ENCODE measurements at regions not wholly inside any gene's neighbourhood (a gene's known extent, or its start where the extent isn't known, plus 50 kb on each side); places are given as distances from the start of the nearest gene placed in this dataset.

DNA sequence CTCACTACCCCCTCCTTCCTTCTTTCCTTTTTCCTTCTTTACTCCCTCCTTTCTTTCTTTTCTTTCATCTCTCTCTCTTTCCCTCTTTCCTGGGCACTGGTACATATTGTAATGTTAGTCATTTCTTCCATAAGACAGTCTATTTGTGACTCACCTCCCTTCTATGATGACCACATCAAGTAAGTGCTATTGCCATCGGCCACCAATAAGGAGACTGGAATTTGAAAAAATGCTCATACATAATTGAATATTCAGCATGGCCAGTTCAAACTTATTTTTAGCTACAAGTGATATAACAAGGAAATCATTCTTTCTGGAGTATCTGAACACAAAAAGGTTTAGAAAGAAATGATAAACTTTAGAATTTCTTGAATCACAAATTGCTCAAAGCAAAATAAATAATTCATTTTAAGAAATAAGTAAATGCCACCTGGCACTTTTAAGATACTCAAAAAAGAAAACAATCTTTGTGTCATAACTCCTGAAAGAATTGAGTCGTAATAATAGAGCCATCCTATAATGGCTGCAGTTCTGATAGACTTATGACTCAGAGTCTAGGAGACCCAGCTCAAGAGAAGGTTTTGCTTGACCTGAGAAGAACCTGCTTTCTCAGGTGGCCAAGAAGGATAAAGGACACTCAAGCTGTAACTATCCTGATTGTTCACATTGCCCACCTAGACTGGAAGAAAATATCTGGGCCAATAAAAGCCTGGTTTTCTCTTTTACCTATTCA lies 51.6 kb upstream of the CCBE1 start:
- Histone ChIP-seq H2BK120ac (ENCODE audit: low read depth, low read length) (no peak overlapping the region), H3K79me2 (ENCODE audit: control insufficient read depth, insufficient read depth, low read length) (no peaks in the 10 kb centered on the region), H3K27me3 (ENCODE audit: insufficient read depth, low read length, poor library complexity) (no peaks in the 10 kb centered on the region), H3K18ac (ENCODE audit: low read length) (no peak overlapping the region), H2BK5ac (ENCODE audit: low read length) (no peak overlapping the region), H4K8ac (ENCODE audit: low read depth, low read length) (no peak overlapping the region), H3K9ac (ENCODE audit: low read length) (no peak overlapping the region), H3K4me2 (ENCODE audit: low read length) (no peak overlapping the region), H2AK5ac (ENCODE audit: low read length) (no peak overlapping the region), H4K5ac (ENCODE audit: low read length) (no peak overlapping the region), H3K56ac (ENCODE audit: low read length) (no peak overlapping the region), H3K79me1 (ENCODE audit: low read length) (no peaks in the 10 kb centered on the region), H3K23ac (ENCODE audit: low read length) (no peak overlapping the region), H2BK15ac (replicated peaks; ENCODE audit: low read depth) (no peak overlapping the region), H3K4ac (ENCODE audit: low read depth, low read length) (no peak overlapping the region), H3K36me3 (ENCODE audit: control insufficient read depth, insufficient read depth, low read length) (no peaks in the 10 kb centered on the region), H3K27ac (ENCODE audit: low read depth, low read length) (no peak overlapping the region), H3K4me3 (ENCODE audit: low read length) (no peak overlapping the region), H3K4me1 (ENCODE audit: control insufficient read depth, low read depth, low read length) (no peaks in the 10 kb centered on the region)
- no CpG with 5 or more reads among the region's 2 CpGs for WGBS (ENCODE audit: extremely low coverage, insufficient coverage, low lambda C conversion rate)
- DNase-seq, result no peak

Measured in mesendoderm (in vitro differentiated cells).